ENCODE measurements at regions not wholly inside any gene's neighbourhood (a gene's known extent, or its start where the extent isn't known, plus 50 kb on each side); places are given as distances from the start of the nearest gene placed in this dataset.

GRCh38 chr15:53114960-53115359 lies 324.8 kb upstream of the ONECUT1 start:
- Histone ChIP-seq H3K27me3 (ENCODE audit: control insufficient read depth, insufficient read depth, low read length) (no peaks in the 10 kb centered on the region), H3K9me3 (ENCODE audit: control insufficient read depth, low read depth, low read length) (no peaks in the 10 kb centered on the region), H3K4me3 (ENCODE audit: low read length) (no peak overlapping the region), H3K9ac (ENCODE audit: low read length) (no peak overlapping the region), H3K36me3 (ENCODE audit: control insufficient read depth, low read depth, low read length) (no peaks in the 10 kb centered on the region), H3K4me1 (ENCODE audit: control insufficient read depth, low read depth, low read length) (peaks cover 18% of the 10 kb centered on the region), H3K27ac (ENCODE audit: low read length) (no peak overlapping the region)

- Histone ChIP-seq H3K4me1 (ENCODE audit: control insufficient read depth, low read depth, low read length) (peaks cover 18% of the 10 kb centered on the region), H3K9me3 (ENCODE audit: control insufficient read depth, low read depth, low read length) (no peaks in the 10 kb centered on the region), H3K36me3 (ENCODE audit: control insufficient read depth, low read depth, low read length) (no peaks in the 10 kb centered on the region), H3K4me3 (ENCODE audit: low read length) (no peak overlapping the region), H3K9ac (ENCODE audit: low read length) (no peak overlapping the region), H3K27me3 (ENCODE audit: control insufficient read depth, insufficient read depth, low read length) (no peaks in the 10 kb centered on the region), H3K27ac (ENCODE audit: low read length) (no peak overlapping the region)
These were observed 320.9 kb upstream of the ONECUT1 start for GRCh38 chr15:53110999-53111398.

GRCh38 chr15:53108319-53108718 lies 318.2 kb upstream of the ONECUT1 start:
- Histone ChIP-seq H3K27ac (ENCODE audit: low read length) (no peak overlapping the region), H3K27me3 (ENCODE audit: control insufficient read depth, insufficient read depth, low read length) (no peaks in the 10 kb centered on the region), H3K4me1 (ENCODE audit: control insufficient read depth, low read depth, low read length) (peaks cover 18% of the 10 kb centered on the region), H3K4me3 (ENCODE audit: low read length) (no peak overlapping the region), H3K9ac (ENCODE audit: low read length) (no peak overlapping the region), H3K9me3 (ENCODE audit: control insufficient read depth, low read depth, low read length) (no peaks in the 10 kb centered on the region), H3K36me3 (ENCODE audit: control insufficient read depth, low read depth, low read length) (no peaks in the 10 kb centered on the region)

- no peak overlapping the region for H3K9ac ChIP-seq (ENCODE audit: low read length)
- H3K4me1 ChIP-seq (ENCODE audit: control insufficient read depth, low read depth, low read length): peaks cover 18% of the 10 kb centered on the region
- no peak overlapping the region for H3K27ac ChIP-seq (ENCODE audit: low read length)
- H3K36me3 ChIP-seq (ENCODE audit: control insufficient read depth, low read depth, low read length): no peaks in the 10 kb centered on the region
- H3K9me3 ChIP-seq (ENCODE audit: control insufficient read depth, low read depth, low read length): no peaks in the 10 kb centered on the region
- no peaks in the 10 kb centered on the region for H3K27me3 ChIP-seq (ENCODE audit: control insufficient read depth, insufficient read depth, low read length)
- H3K4me3 ChIP-seq (ENCODE audit: low read length): no peak overlapping the region
These were observed 317.7 kb upstream of the ONECUT1 start for GRCh38 chr15:53107855-53108254.

GRCh38 chr15:53106505-53107286 lies 316.6 kb upstream of the ONECUT1 start:
- H3K36me3 ChIP-seq (ENCODE audit: control insufficient read depth, low read depth, low read length): no peaks in the 10 kb centered on the region
- no peaks in the 10 kb centered on the region for H3K9me3 ChIP-seq (ENCODE audit: control insufficient read depth, low read depth, low read length)
- peaks cover 14% of the 10 kb centered on the region for H3K4me1 ChIP-seq (ENCODE audit: control insufficient read depth, low read depth, low read length)
- no peaks in the 10 kb centered on the region for H3K27me3 ChIP-seq (ENCODE audit: control insufficient read depth, insufficient read depth, low read length)
- no peak overlapping the region for H3K4me3 ChIP-seq (ENCODE audit: low read length)
- no peak overlapping the region for H3K9ac ChIP-seq (ENCODE audit: low read length)
- no peak overlapping the region for H3K27ac ChIP-seq (ENCODE audit: low read length)

- H3K4me3 ChIP-seq (ENCODE audit: low read length): no peak overlapping the region
- no peaks in the 10 kb centered on the region for H3K4me1 ChIP-seq (ENCODE audit: control insufficient read depth, low read depth, low read length)
- H3K36me3 ChIP-seq (ENCODE audit: control insufficient read depth, low read depth, low read length): no peaks in the 10 kb centered on the region
- no peaks in the 10 kb centered on the region for H3K9me3 ChIP-seq (ENCODE audit: control insufficient read depth, low read depth, low read length)
- H3K9ac ChIP-seq (ENCODE audit: low read length): no peak overlapping the region
- no peak overlapping the region for H3K27ac ChIP-seq (ENCODE audit: low read length)
- no peaks in the 10 kb centered on the region for H3K27me3 ChIP-seq (ENCODE audit: control insufficient read depth, insufficient read depth, low read length)
These were observed 312.3 kb upstream of the ONECUT1 start for GRCh38 chr15:53102483-53102882.

- Histone ChIP-seq H3K4me1 (ENCODE audit: control insufficient read depth, low read depth, low read length) (peaks cover 9% of the 10 kb centered on the region), H3K36me3 (ENCODE audit: control insufficient read depth, low read depth, low read length) (no peaks in the 10 kb centered on the region), H3K4me3 (ENCODE audit: low read length) (no peak overlapping the region), H3K9me3 (ENCODE audit: control insufficient read depth, low read depth, low read length) (no peaks in the 10 kb centered on the region), H3K27ac (ENCODE audit: low read length) (no peak overlapping the region), H3K9ac (ENCODE audit: low read length) (no peak overlapping the region), H3K27me3 (ENCODE audit: control insufficient read depth, insufficient read depth, low read length) (no peaks in the 10 kb centered on the region)
These were observed 290.3 kb upstream of the ONECUT1 start for GRCh38 chr15:53080484-53080883.

- Histone ChIP-seq H3K27me3 (ENCODE audit: control insufficient read depth, insufficient read depth, low read length) (no peaks in the 10 kb centered on the region), H3K9ac (ENCODE audit: low read length) (no peak overlapping the region), H3K4me1 (ENCODE audit: control insufficient read depth, low read depth, low read length) (no peaks in the 10 kb centered on the region), H3K36me3 (ENCODE audit: control insufficient read depth, low read depth, low read length) (no peaks in the 10 kb centered on the region), H3K27ac (ENCODE audit: low read length) (no peak overlapping the region), H3K9me3 (ENCODE audit: control insufficient read depth, low read depth, low read length) (no peaks in the 10 kb centered on the region), H3K4me3 (ENCODE audit: low read length) (no peak overlapping the region)
These were observed 284.1 kb upstream of the ONECUT1 start for GRCh38 chr15:53074221-53074620.

GRCh38 chr15:53072077-53072476 lies 281.9 kb upstream of the ONECUT1 start:
- Histone ChIP-seq H3K27ac (ENCODE audit: low read length) (no peak overlapping the region), H3K9ac (ENCODE audit: low read length) (no peak overlapping the region), H3K27me3 (ENCODE audit: control insufficient read depth, insufficient read depth, low read length) (no peaks in the 10 kb centered on the region), H3K9me3 (ENCODE audit: control insufficient read depth, low read depth, low read length) (no peaks in the 10 kb centered on the region), H3K36me3 (ENCODE audit: control insufficient read depth, low read depth, low read length) (no peaks in the 10 kb centered on the region), H3K4me3 (ENCODE audit: low read length) (no peak overlapping the region), H3K4me1 (ENCODE audit: control insufficient read depth, low read depth, low read length) (no peaks in the 10 kb centered on the region)

GRCh38 chr15:53068636-53069035 lies 278.5 kb upstream of the ONECUT1 start:
- no peak overlapping the region for H3K9ac ChIP-seq (ENCODE audit: low read length)
- H3K4me1 ChIP-seq (ENCODE audit: control insufficient read depth, low read depth, low read length): no peaks in the 10 kb centered on the region
- H3K9me3 ChIP-seq (ENCODE audit: control insufficient read depth, low read depth, low read length): no peaks in the 10 kb centered on the region
- H3K27ac ChIP-seq (ENCODE audit: low read length): no peak overlapping the region
- H3K36me3 ChIP-seq (ENCODE audit: control insufficient read depth, low read depth, low read length): no peaks in the 10 kb centered on the region
- no peaks in the 10 kb centered on the region for H3K27me3 ChIP-seq (ENCODE audit: control insufficient read depth, insufficient read depth, low read length)
- no peak overlapping the region for H3K4me3 ChIP-seq (ENCODE audit: low read length)

GRCh38 chr15:53059273-53060043 lies 269.3 kb upstream of the ONECUT1 start:
- H3K4me1 ChIP-seq (ENCODE audit: control insufficient read depth, low read depth, low read length): no peaks in the 10 kb centered on the region
- no peak overlapping the region for H3K9ac ChIP-seq (ENCODE audit: low read length)
- H3K27me3 ChIP-seq (ENCODE audit: control insufficient read depth, insufficient read depth, low read length): no peaks in the 10 kb centered on the region
- no peaks in the 10 kb centered on the region for H3K9me3 ChIP-seq (ENCODE audit: control insufficient read depth, low read depth, low read length)
- no peak overlapping the region for H3K27ac ChIP-seq (ENCODE audit: low read length)
- H3K4me3 ChIP-seq (ENCODE audit: low read length): no peak overlapping the region
- no peaks in the 10 kb centered on the region for H3K36me3 ChIP-seq (ENCODE audit: control insufficient read depth, low read depth, low read length)
